Mucosa of descending colon (tissue), 3 donors: ENCODE measurements at regions not wholly inside any gene's neighbourhood (a gene's known extent, or its start where the extent isn't known, plus 50 kb on each side); places are given as distances from the start of the nearest gene placed in this dataset.

Source experiments
- ATAC-seq: fragments of 200-7000 bp; cut with Tn5 transposase; one replicate; pipeline ENCODE4 v1.9.1; 2020; ENCODE audit warnings: mild to moderate bottlenecking, moderate library complexity
- DNase-seq, 3 donors: peaks; one replicate each; pipeline ENCODE4 v3.0.0-alpha.2; 2020
- H3K36me3 ChIP-seq: fragments of 200-600 bp; one replicate; pipeline ENCODE4 v1.8.0; 2021; ENCODE audit warnings: low read depth, mild to moderate bottlenecking
- H3K4me1 ChIP-seq: fragments of 200-600 bp; one replicate; pipeline ENCODE4 v1.8.0; 2021; ENCODE audit warnings: low read depth, mild to moderate bottlenecking
- H3K4me3 ChIP-seq: fragments of 200-600 bp; one replicate; pipeline ENCODE4 v1.8.0; 2021; ENCODE audit warnings: mild to moderate bottlenecking
- H3K9me3 ChIP-seq: fragments of 200-600 bp; one replicate; pipeline ENCODE4 v1.8.0; 2021; ENCODE audit warnings: mild to moderate bottlenecking
- intact Hi-C, 2 donors: fragments of 100-400 bp; cut with DNase I in 1 of 2; cut with micrococcal nuclease in 1 of 2; formaldehyde crosslinking; loops; one replicate each; pipeline versions ENCODE4 v1.11.0 to v1.11.1; 2022; cut with DNase I, micrococcal nuclease
- TF ChIP-seq, protein P1 (sequence below): fragments of 200-600 bp; IDR thresholded peaks from one replicate; pipeline ENCODE4 v1.8.0; 2022; ENCODE audit warnings: antibody characterized with exemption, mild to moderate bottlenecking
- donor health status: DM: no; HTN: no; CAD: no; lungs with moderate emphysema.
- donor health status: DM: no; HTN: no; CAD: no.
- donor health status: DM: no; HTN: yes; CAD: no.

DNA sequence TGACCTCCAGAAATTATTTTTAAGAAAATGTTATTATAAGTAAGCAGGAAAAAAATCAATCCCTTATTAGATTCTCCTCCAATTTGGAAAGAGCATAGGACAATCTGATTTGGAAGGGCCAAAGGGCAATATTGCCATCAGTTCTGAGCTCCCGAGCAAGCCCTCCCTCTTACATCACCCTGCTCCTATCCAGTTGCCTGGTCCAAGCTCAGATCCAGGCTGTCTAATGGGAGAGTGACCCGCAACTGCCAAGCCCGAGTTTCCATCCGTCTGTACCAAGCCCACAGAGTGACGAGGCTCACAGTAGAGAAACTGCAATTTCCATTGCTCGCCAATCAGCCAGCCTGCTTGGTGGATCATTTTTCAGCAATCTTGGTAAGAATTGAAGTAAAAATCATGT is 187.7 kb downstream of the MEX3B start:
- Histone ChIP-seq H3K9me3 (no peaks in the 10 kb centered on the region), H3K4me3 (no peak overlapping the region), H3K36me3 (no peaks in the 10 kb centered on the region), H3K4me1 (no peaks in the 10 kb centered on the region)
- ATAC-seq (no peak), DNase-seq (no peak)
- intact Hi-C loops: no loop called here
- TF ChIP-seq, protein P1, sequence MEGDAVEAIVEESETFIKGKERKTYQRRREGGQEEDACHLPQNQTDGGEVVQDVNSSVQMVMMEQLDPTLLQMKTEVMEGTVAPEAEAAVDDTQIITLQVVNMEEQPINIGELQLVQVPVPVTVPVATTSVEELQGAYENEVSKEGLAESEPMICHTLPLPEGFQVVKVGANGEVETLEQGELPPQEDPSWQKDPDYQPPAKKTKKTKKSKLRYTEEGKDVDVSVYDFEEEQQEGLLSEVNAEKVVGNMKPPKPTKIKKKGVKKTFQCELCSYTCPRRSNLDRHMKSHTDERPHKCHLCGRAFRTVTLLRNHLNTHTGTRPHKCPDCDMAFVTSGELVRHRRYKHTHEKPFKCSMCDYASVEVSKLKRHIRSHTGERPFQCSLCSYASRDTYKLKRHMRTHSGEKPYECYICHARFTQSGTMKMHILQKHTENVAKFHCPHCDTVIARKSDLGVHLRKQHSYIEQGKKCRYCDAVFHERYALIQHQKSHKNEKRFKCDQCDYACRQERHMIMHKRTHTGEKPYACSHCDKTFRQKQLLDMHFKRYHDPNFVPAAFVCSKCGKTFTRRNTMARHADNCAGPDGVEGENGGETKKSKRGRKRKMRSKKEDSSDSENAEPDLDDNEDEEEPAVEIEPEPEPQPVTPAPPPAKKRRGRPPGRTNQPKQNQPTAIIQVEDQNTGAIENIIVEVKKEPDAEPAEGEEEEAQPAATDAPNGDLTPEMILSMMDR: no peak

DNA sequence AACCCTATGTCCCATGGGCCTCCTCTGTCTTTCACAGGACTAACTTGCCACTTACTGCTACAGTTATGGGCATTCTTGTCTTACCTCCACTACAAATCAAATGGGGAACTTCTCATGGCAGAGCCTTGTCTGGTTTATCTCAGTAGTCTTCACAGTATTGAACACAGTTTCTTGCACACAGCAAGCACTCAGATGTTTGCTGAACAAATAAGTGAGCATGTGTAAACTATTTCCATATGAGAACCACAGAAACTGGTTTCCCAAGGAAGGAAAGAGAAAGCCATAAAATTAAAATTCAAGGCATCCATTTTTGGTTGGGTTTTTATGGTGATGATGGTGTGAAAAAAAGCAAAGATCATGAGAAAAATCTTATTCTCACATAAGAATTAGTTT is 189.2 kb downstream of the MEX3B start:
- ATAC-seq: no peak
- no peaks in the 10 kb centered on the region for H3K4me1 ChIP-seq
- TF ChIP-seq, protein P1: no peak
- no peaks in the 10 kb centered on the region for H3K36me3 ChIP-seq
- no peaks in the 10 kb centered on the region for H3K9me3 ChIP-seq
- DNase-seq: no peak
- H3K4me3 ChIP-seq: no peak overlapping the region
- intact Hi-C loops: no loop called here

- Histone ChIP-seq H3K4me3 (no peak overlapping the region), H3K9me3 (no peaks in the 10 kb centered on the region), H3K36me3 (no peaks in the 10 kb centered on the region), H3K4me1 (no peaks in the 10 kb centered on the region)
- intact Hi-C loops: no loop called here
- ATAC-seq (no peak), DNase-seq (no peak)
- TF ChIP-seq, protein P1: no peak
Measured at GRCh38 chr15:81856001-81856633, 189.7 kb downstream of the MEX3B start.

DNA sequence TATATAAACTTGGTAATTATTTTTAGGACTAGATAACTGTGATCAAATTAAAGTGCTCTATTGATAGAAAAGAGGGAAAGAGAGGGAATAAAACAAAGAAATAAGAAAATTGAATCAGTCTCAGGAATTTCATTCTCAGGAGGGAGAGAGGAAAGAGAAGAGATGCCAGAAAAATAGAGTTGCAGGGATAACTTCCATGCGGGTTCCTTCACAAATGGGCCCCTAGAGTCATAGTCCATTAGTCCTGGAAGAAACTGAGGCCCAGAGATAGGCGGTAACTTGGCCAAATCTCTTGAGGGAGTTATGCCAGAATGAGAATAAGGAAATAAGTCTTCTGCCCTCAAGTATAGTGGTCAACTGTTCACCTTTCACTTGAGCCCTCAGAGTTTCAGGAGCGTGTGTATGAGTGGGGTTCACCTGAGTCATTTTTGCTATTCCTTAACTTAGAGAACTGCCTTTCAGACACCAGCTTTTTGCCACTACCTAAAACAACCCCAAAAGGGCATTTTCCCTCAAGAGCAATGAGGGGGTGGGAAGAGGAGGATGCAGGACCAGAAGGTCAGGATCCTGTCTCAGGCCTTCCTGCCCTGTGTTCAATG is 192.6 kb downstream of the MEX3B start:
- no peaks in the 10 kb centered on the region for H3K9me3 ChIP-seq
- intact Hi-C loops: no loop called here
- H3K4me3 ChIP-seq: no peak overlapping the region
- H3K4me1 ChIP-seq: no peaks in the 10 kb centered on the region
- no peak for DNase-seq
- no peak for ATAC-seq
- TF ChIP-seq, protein P1: no peak
- no peaks in the 10 kb centered on the region for H3K36me3 ChIP-seq

DNA sequence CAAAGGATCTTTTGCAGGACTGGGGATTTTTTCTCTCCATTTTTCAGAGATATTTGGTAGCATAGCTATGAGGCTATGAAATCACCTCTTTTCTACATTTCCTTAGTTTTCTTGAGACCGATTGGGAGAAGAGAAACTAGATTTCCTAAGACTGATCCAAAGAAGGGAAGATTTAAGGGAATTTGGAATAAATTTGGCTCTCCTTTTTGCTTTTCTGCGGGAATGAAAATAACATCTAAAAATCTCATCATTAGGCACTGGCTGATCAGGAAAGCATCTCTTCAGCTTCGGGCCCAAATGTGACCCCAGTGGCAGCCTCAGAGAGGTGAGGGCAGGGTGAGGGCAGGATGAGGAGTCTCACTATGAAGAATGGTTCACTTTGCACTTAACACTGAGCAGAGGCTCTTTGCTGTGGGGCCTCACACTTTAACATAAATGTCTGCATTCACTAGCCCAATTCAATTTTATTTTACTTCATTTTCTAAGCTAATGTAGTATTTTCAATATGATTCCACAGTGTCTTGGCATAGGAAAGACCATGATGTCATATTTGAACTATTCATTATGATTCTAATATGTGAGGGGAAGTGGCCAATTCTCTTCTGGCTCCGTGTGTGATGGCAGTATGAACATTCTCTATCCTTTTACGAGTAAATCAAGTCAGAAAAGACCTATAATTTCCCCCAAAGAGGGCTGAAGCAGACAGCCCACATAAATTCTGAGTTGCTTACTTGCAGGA is 193.2 kb downstream of the MEX3B start:
- Histone ChIP-seq H3K36me3 (no peaks in the 10 kb centered on the region), H3K4me3 (no peak overlapping the region), H3K9me3 (no peaks in the 10 kb centered on the region), H3K4me1 (no peaks in the 10 kb centered on the region)
- TF ChIP-seq, protein P1: no peak
- ATAC-seq: no peak
- DNase-seq: no peak
- intact Hi-C loops: no loop called here
